GM12878 (cell line): ENCODE measurements at regions not wholly inside any gene's neighbourhood (a gene's known extent, or its start where the extent isn't known, plus 50 kb on each side); places are given as distances from the start of the nearest gene placed in this dataset.

ENCODE experiments used
- ATAC-seq: fragments of 200-7000 bp; cut with Tn5 transposase; 3 replicates; pipeline ENCODE4 v1.9.1; 2020; ENCODE audit warnings: mild to moderate bottlenecking, moderate library complexity
- BruUV-seq: library from RNA; stranded (reverse); fragments of 400-500 nt; replicated peaks from 2 replicates; lab custom pipeline; 2021; lab: Mats Ljungman, UMichigan
- CTCF ChIA-PET: fragments of 300-600 bp; sonication (Branson Sonifier 250); formaldehyde crosslinking; extraction: SDS; loops from one replicate; lab custom pipeline; 2021; ENCODE audit warnings: inconsistent platforms; lab: Yijun Ruan, JAX
- POLR2A ChIA-PET: fragments of 350-600 bp; formaldehyde crosslinking; extraction: SDS; loops from one replicate; lab custom pipeline; 2021; ENCODE audit warnings: inconsistent platforms; lab: Charles Lee
- RAD21 ChIA-PET: fragments of 300-600 bp; sonication (Branson Sonifier 250); formaldehyde crosslinking; loops from one replicate; lab custom pipeline; 2023; ENCODE audit warnings: antibody characterized with exemption; ENCODE audit not compliant: unreplicated experiment; lab: Charles Lee
- SMC1A ChIA-PET: fragments of 300-600 bp; sonication (Branson Sonifier 250); formaldehyde crosslinking; loops from one replicate; lab custom pipeline; 2023; ENCODE audit not compliant: unreplicated experiment, uncharacterized antibody; lab: Charles Lee
- DNase-seq: peaks from one replicate; pipeline ENCODE4 v3.0.0-alpha.2; 2011; ENCODE audit warnings: low read depth, low spot score
- FAIRE-seq: peaks from 3 replicates; lab custom pipeline; 2011; peaks lifted over from hg19 to GRCh38; lab: Jason Lieb, UNC
- H2AFZ ChIP-seq: 2 replicates; pipeline ENCODE4 v1.6.0; 2011; ENCODE audit warnings: low read depth, low read length, control low read depth; ENCODE audit not compliant: control insufficient read depth
- H3K27ac ChIP-seq: 2 replicates; pipeline ENCODE4 v1.5.1; 2011; ENCODE audit warnings: control low read depth; ENCODE audit not compliant: control insufficient read depth, insufficient read depth
- H3K27me3 ChIP-seq, 2 experiments: replicated peaks in 1 of 2; 2 replicates each; pipeline versions ENCODE4 v1.6.0 to v1.6.1; 2011; ENCODE audit warnings: low read length in 1 of 2; ENCODE audit not compliant: control insufficient read depth in 2 of 2, insufficient read depth in 2 of 2
- H3K36me3 ChIP-seq, 2 experiments: 2 replicates each; pipeline ENCODE4 v1.5.1; 2011; ENCODE audit warnings: low read length in 1 of 2; ENCODE audit not compliant: control insufficient read depth in 2 of 2, insufficient read depth in 2 of 2
- H3K4me1 ChIP-seq: 2 replicates; pipeline ENCODE4 v1.6.1; 2011; ENCODE audit warnings: mild to moderate bottlenecking, low read length, moderate library complexity, mixed read lengths; ENCODE audit not compliant: control insufficient read depth, insufficient read depth
- H3K4me2 ChIP-seq: 2 replicates; pipeline ENCODE4 v1.6.0; 2011; ENCODE audit warnings: control low read depth; ENCODE audit not compliant: control insufficient read depth, insufficient read depth
- H3K4me3 ChIP-seq: fragments of 200-600 bp; sonication (generic); 2 replicates; pipeline ENCODE4 v1.5.1; 2016
- H3K79me2 ChIP-seq: 2 replicates; pipeline ENCODE4 v1.6.0; 2011; ENCODE audit warnings: low read length; ENCODE audit not compliant: control insufficient read depth, insufficient read depth
- H3K9ac ChIP-seq: 2 replicates; pipeline ENCODE4 v1.8.0; 2011; ENCODE audit warnings: low read length, control low read depth, mixed read lengths; ENCODE audit not compliant: control insufficient read depth, insufficient read depth
- H3K9me3 ChIP-seq: replicated peaks from 3 replicates; pipeline ENCODE4 v1.5.1; 2011; ENCODE audit warnings: mild to moderate bottlenecking, low read length; ENCODE audit not compliant: control insufficient read depth, insufficient read depth
- H4K20me1 ChIP-seq: 2 replicates; pipeline ENCODE4 v1.6.0; 2011; ENCODE audit not compliant: control insufficient read depth, insufficient read depth
- CBX3 ChIP-seq: fragments of 200-600 bp; sonication (generic); IDR thresholded peaks from 2 replicates; pipeline ENCODE4 v1.6.1; 2016; ENCODE audit warnings: low read depth, borderline replicate concordance
- E2F8 ChIP-seq: fragments of 450-650 bp; IDR thresholded peaks from 2 replicates; pipeline ENCODE4 v1.6.1; 2018; ENCODE audit warnings: mild to moderate bottlenecking, low read depth, moderate library complexity; ENCODE audit not compliant: partially characterized antibody
- NKRF ChIP-seq: fragments of 450-650 bp; conservative IDR thresholded peaks from 2 replicates; pipeline ENCODE4 v1.6.1; 2017; ENCODE audit warnings: mild to moderate bottlenecking, moderate library complexity
- POU2F2 ChIP-seq: IDR thresholded peaks from 3 replicates; pipeline ENCODE4 v1.6.1; 2011; ENCODE audit warnings: low read depth, mild to moderate bottlenecking, low read length, borderline replicate concordance
- RELB ChIP-seq: fragments of 450-650 bp; IDR thresholded peaks from 2 replicates; pipeline ENCODE4 v1.6.1; 2017; ENCODE audit warnings: low read depth, mild to moderate bottlenecking, moderate library complexity
- STAT1 ChIP-seq: fragments of 450-650 bp; conservative IDR thresholded peaks from 2 replicates; pipeline ENCODE4 v1.6.1; 2014; ENCODE audit warnings: antibody characterized with exemption, mild to moderate bottlenecking
- WGBS: methylation state at CpG from one replicate; pipeline ENCODE4 v1.1.6; 2016; ENCODE audit warnings: low lambda C conversion rate; ENCODE audit not compliant: insufficient replicate concordance, insufficient coverage; ENCODE audit errors: missing lambda C conversion rate; 5-methylcytosine and 5-hydroxymethylcytosine counted together
- in situ Hi-C: fragments of 300-500 bp; cut with MboI; formaldehyde crosslinking; loops from 9 replicates; pipeline ENCODE4 v1.14.3; 2018; ENCODE audit warnings: mixed read lengths
- intact Hi-C: fragments of 100-400 bp; cut with micrococcal nuclease; formaldehyde crosslinking; loops from one replicate; pipeline ENCODE4 v1.14.2; 2022; ENCODE audit not compliant: unreplicated experiment

GRCh38 chr13:56720841-56721240 lies 419.9 kb upstream of the PRR20A start:
- H3K4me1 ChIP-seq = no peaks in the 10 kb centered on the region
- ChIA-PET CTCF (no interaction called here), RAD21 (no interaction called here), POLR2A (no interaction called here)
- no peaks in the 10 kb centered on the region for H3K27me3 ChIP-seq
- WGBS = 0% methylated on average over 1 of the region's 1 CpG
- no peak for FAIRE-seq
- BruUV-seq = no TSS peak
- H3K9ac ChIP-seq = no peak overlapping the region
- H3K9me3 ChIP-seq = no peaks in the 10 kb centered on the region
- ATAC-seq = no peak
- H3K36me3 ChIP-seq = no peaks in the 10 kb centered on the region
- no peak overlapping the region for H2AFZ ChIP-seq
- in situ Hi-C loops = no loop called here
- H4K20me1 ChIP-seq = no peaks in the 10 kb centered on the region
- DNase-seq = no peak
- H3K27ac ChIP-seq = no peak overlapping the region
- TF ChIP-seq CBX3 = no peak
- TF ChIP-seq NKRF = no peak
- TF ChIP-seq RELB = no peak
- TF ChIP-seq STAT1 = no peak
- TF ChIP-seq POU2F2 = no peak
- TF ChIP-seq E2F8 = no peak
- TF ChIP-seq, all 136 proteins: peak for 0
- H3K4me3 ChIP-seq = no peak overlapping the region
- H3K4me2 ChIP-seq = no peak overlapping the region
- SMC1A ChIA-PET = no interaction called here
- no peaks in the 10 kb centered on the region for H3K79me2 ChIP-seq
- intact Hi-C loops = no loop called here
